ENCODE measurements at regions not wholly inside any gene's neighbourhood (a gene's known extent, or its start where the extent isn't known, plus 50 kb on each side); places are given as distances from the start of the nearest gene placed in this dataset.

DNA sequence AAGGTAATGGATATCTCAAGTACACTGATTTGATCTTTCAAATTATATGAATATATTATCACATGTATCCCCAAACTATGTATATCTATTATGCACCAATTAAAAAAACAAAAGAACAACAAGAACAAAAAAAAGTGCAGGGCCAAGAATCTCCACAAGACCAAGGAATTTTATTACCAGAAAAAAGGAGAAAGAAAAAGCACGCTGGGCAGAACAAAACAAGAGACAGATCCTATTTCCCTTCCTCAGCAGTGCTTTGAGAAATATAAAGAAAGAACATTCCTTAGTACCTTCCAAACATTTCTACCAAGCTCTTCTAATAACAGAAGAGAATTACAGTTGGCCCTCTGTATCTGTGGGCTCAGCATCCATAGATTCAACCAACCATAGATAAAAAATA, 144.7 kb upstream of the CREB1 start:
- H3K36me3 ChIP-seq (ENCODE audit: control insufficient read depth, insufficient read depth, low read length) = no peaks in the 10 kb centered on the region
- no peaks in the 10 kb centered on the region for H3K9me3 ChIP-seq (ENCODE audit: control insufficient read depth, low read length)
- H3K79me2 ChIP-seq = no peaks in the 10 kb centered on the region
- no peak overlapping the region for H2AFZ ChIP-seq
- H3K27ac ChIP-seq = no peak overlapping the region
- H3K4me3 ChIP-seq (ENCODE audit: low read depth, low read length) = no peak overlapping the region
- TF ChIP-seq, protein P1, sequence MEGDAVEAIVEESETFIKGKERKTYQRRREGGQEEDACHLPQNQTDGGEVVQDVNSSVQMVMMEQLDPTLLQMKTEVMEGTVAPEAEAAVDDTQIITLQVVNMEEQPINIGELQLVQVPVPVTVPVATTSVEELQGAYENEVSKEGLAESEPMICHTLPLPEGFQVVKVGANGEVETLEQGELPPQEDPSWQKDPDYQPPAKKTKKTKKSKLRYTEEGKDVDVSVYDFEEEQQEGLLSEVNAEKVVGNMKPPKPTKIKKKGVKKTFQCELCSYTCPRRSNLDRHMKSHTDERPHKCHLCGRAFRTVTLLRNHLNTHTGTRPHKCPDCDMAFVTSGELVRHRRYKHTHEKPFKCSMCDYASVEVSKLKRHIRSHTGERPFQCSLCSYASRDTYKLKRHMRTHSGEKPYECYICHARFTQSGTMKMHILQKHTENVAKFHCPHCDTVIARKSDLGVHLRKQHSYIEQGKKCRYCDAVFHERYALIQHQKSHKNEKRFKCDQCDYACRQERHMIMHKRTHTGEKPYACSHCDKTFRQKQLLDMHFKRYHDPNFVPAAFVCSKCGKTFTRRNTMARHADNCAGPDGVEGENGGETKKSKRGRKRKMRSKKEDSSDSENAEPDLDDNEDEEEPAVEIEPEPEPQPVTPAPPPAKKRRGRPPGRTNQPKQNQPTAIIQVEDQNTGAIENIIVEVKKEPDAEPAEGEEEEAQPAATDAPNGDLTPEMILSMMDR (IDR thresholded peaks at IDR 0.05) = no peak
- no peaks in the 10 kb centered on the region for H3K27me3 ChIP-seq (ENCODE audit: control insufficient read depth, insufficient read depth, low read length)
- no peak overlapping the region for H3K4me2 ChIP-seq (ENCODE audit: low read length)
- H3K4me1 ChIP-seq = peaks cover 10% of the 10 kb centered on the region
- H3K9ac ChIP-seq = no peak overlapping the region

DNA sequence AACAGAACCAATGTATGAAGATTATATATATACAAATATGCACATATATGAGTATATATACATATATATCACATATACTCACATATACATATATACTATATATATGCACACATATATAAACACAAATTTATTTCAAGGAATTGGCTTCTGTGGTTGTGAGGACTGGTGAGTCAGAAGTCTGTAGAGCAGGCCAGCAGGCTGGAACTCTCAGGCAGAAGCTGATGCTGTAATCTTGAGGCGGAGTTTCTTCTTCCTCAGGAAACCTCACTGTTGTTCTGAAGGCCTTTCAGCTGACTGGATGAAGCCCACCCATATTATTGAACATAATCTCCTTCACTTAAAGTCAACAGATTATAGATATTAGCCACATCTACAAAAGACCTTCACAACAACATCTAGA, 143.9 kb upstream of the CREB1 start:
- H3K9me3 ChIP-seq (ENCODE audit: control insufficient read depth, low read length) = no peaks in the 10 kb centered on the region
- no peaks in the 10 kb centered on the region for H3K27me3 ChIP-seq (ENCODE audit: control insufficient read depth, insufficient read depth, low read length)
- no peak overlapping the region for H3K27ac ChIP-seq
- H3K9ac ChIP-seq = no peak overlapping the region
- TF ChIP-seq, protein P1 (IDR thresholded peaks at IDR 0.05) = no peak
- H3K79me2 ChIP-seq = no peaks in the 10 kb centered on the region
- H3K4me3 ChIP-seq (ENCODE audit: low read depth, low read length) = no peak overlapping the region
- peaks cover 18% of the 10 kb centered on the region for H3K4me1 ChIP-seq
- no peak overlapping the region for H2AFZ ChIP-seq
- no peak overlapping the region for H3K4me2 ChIP-seq (ENCODE audit: low read length)
- no peaks in the 10 kb centered on the region for H3K36me3 ChIP-seq (ENCODE audit: control insufficient read depth, insufficient read depth, low read length)

DNA sequence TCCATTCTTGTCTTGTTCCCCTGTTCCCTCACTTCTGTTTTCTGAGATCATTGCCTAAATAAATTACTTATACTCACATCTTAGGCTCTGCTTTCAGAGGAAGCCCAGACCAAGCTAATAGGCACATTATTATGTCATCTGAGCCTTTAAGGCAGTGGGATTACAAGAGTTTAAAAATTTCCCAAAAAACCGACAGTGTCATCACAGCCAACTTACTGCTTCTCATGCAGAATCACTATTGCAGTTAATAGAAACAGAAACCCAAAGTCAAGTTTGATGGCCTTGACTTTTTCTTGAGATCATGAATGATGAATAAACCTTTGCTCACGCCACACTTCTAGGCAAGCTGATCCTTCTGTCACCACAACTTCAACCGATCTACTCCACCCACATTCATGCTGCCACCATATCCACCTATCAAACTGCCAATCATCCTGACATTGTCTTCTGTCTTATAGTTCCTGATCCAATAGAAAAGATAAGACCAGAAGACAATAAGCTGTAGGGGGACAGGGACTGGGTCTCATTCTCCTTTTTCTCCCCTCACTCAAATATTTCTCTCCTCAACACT, 142.7 kb upstream of the CREB1 start:
- Histone ChIP-seq H3K27me3 (ENCODE audit: control insufficient read depth, insufficient read depth, low read length) (no peaks in the 10 kb centered on the region), H3K4me1 (peaks cover 24% of the 10 kb centered on the region), H3K27ac (no peak overlapping the region), H3K36me3 (ENCODE audit: control insufficient read depth, insufficient read depth, low read length) (no peaks in the 10 kb centered on the region), H3K9me3 (ENCODE audit: control insufficient read depth, low read length) (no peaks in the 10 kb centered on the region), H3K4me2 (ENCODE audit: low read length) (no peak overlapping the region), H3K4me3 (ENCODE audit: low read depth, low read length) (no peak overlapping the region), H2AFZ (no peak overlapping the region), H3K79me2 (no peaks in the 10 kb centered on the region), H3K9ac (no peak overlapping the region)
- TF ChIP-seq, protein P1 (IDR thresholded peaks at IDR 0.05) = no peak

DNA sequence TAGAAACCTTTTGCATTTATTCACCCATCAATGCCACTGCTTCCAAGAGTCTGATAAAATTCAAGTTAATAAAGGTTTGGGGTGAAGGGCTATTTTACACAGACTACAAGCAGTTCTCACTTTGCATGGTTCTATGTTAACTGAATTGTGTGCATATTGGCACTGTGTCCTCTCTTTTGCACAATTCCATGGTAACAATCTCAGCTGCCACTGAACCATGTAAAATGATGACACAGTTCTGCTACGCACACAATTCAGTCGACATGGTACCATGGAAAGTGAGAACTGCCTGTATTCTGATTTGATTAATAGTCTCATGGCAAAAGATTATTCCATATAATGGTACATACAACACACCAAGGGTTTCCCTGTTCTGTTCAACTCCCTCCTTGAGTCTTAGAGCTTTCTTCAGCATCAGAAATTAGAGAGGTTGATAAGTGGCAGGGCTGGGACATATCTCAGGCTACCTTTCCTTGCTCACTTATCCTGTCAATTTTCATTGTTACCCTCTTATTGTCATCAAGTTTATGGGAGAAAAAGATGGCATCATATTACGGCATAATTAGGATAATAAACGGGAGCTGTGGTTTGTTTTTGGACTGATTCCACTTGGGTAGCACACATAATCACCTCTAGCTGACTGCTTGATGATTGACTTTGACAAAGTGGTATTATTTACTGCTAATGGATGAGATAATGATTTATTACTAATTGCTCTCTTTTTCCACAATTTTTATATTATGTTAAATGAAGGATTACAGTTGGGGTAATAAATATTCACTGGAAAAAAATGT, 139.3 kb upstream of the CREB1 start:
- Histone ChIP-seq H3K9ac (no peak overlapping the region), H2AFZ (peak overlapping the region; percentile 3), H3K27me3 (ENCODE audit: control insufficient read depth, insufficient read depth, low read length) (no peaks in the 10 kb centered on the region), H3K79me2 (no peaks in the 10 kb centered on the region), H3K27ac (peak overlapping the region; percentile 70), H3K4me2 (ENCODE audit: low read length) (peak overlapping the region; percentile 6), H3K36me3 (ENCODE audit: control insufficient read depth, insufficient read depth, low read length) (no peaks in the 10 kb centered on the region), H3K9me3 (ENCODE audit: control insufficient read depth, low read length) (no peaks in the 10 kb centered on the region), H3K4me3 (ENCODE audit: low read depth, low read length) (no peak overlapping the region), H3K4me1 (peaks cover 20% of the 10 kb centered on the region)
- TF ChIP-seq, protein P1 (IDR thresholded peaks at IDR 0.05) = no peak

Data from parathyroid adenoma (tissue), 2 donors.